Kidney glomerular epithelial cell (primary cell): ENCODE measurements at regions not wholly inside any gene's neighbourhood (a gene's known extent, or its start where the extent isn't known, plus 50 kb on each side); places are given as distances from the start of the nearest gene placed in this dataset.
"Not testable (repeated sequence)": the region's sequence is repeated elsewhere in the genome, so short reads cannot be mapped to it uniquely, and the experiment has no call there.

Experiments used
- DNase-seq: peaks from one replicate; lab custom pipeline; 2025; lab: John Stamatoyannopoulos, UW

DNA sequence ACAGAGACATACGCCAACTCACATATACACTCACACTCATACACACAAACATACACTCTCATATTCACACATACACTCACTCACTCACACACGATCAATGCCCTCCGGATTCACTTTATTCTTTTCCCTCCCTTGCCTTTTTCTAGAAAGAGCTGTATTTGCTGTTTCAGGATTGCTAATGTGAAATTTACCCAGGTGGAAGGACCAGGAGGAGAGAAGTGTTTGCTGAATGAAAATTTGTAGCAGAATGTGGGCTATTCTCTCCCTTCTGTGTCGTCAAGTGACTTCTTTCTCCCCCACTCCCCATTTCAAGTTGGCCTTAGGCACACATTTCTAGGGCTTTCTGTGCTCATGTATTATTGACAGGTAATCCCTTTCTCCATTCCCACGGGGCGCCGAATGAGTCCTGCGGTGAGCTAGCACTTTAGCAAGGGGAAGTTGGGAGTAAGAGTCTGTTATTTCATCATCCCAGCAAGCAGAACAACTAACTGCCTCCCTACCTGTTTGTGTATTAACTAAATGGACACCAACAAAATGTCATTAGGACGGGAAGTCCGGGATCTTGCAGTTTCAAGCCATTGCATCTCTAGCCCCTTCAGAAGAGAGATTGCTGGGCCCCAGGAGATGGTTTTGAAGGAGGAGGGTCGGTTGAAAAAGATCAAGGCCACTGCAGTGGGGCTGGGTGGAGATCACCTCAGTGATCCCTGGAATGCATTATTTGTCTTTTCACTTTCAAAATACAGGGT lies 97.1 kb upstream of the TAF11L2 start:
- no peak for DNase-seq

- DNase-seq = no peak
These were observed 96.4 kb upstream of the TAF11L2 start for GRCh38 chr5:17401470-17402288.

- no peak for DNase-seq
These were observed 95.5 kb upstream of the TAF11L2 start for GRCh38 chr5:17402289-17403121.

GRCh38 chr5:17403695-17404490 lies 94.1 kb upstream of the TAF11L2 start:
- DNase-seq = no peak

DNA sequence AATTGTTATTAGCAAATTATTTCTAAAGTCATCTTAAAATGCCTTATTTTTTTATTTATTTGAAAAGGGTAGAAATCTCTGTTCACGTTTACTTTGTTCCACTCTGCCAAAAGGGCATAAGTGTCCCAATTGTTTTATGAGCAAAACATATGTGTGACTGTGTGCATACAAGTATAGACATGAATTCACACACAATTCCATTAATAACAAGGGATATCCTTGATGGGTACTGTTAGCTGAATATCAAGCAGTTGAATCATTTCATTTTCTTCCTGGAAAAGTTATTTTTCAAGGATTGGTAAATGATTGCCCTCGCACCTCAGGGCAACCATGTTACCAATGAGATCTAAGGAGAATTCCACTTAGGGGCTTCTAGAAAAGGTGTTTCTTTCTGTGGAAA lies 92.1 kb upstream of the TAF11L2 start:
- no peak for DNase-seq

GRCh38 chr5:17406423-17406838 lies 91.6 kb upstream of the TAF11L2 start:
- DNase-seq = no peak

DNA sequence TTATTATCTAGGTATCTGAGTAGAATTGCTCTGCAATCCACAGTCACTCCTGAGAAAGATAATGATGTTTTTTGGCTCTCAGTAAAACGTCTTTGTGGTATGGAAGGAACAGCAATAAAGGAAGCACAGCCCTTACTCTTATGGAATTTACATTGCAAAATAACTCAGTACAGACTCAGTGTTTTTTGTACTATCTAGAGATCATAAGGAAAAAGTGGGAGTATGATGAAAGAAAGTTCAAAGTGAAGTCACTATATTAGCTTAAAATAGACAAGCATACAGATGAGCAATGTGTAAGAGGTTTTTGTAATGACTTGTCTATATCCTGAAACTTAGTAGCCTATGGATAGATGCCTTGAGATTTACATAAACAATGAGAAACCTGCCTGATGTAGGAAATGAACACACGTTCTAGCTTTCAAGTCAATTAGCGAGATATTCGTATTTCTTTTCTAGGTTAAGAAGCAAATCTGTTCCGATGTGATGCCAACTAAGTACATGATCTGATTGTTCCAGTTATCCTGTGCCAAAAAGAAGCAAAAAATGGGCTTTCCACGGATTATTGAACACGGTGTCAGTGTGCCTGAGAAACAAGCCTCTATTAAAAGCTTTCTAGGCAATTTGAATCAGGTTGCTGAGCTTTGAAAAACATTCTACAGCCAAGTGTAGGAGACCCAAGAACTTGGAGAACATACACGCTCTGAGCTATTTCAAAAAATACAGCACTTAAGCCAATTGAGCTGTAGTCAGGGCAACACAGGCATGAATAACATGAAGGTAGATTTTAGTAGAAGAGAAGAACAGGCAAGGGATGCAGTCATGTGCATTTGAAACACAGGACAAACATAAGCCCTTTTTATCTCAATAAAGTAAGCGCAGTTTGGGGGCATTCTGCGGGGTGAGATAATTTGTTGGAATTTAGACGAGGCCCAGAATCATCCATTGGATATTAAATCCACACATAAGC lies 86.3 kb upstream of the TAF11L2 start:
- no peak for DNase-seq

- no peak for DNase-seq
These were observed 85.0 kb upstream of the TAF11L2 start for GRCh38 chr5:17412760-17413671.

DNA sequence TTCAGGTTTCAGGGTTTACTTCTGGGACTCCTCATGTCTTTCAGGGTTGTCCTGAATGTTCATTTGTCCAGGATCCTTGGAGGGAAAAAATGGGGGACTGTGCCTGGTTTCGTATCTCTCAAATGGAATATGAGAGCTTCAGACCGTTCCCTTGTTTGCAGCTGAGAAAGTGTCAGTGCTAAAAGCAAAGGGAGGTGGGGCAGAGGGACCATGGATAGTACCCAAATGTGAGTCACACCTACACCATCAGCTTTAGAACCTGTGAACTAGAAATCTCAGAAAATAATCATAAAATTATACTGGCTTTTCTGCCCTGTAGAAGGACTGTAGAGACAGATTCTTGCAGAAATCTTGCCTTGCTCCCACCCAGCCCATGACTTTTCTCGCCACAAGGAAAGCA lies 84.3 kb upstream of the TAF11L2 start:
- DNase-seq = no peak

- no peak for DNase-seq
These were observed 82.7 kb upstream of the TAF11L2 start for GRCh38 chr5:17415321-17415758.

GRCh38 chr5:17416374-17416773 lies 81.7 kb upstream of the TAF11L2 start:
- DNase-seq = not testable (repeated sequence)

DNA sequence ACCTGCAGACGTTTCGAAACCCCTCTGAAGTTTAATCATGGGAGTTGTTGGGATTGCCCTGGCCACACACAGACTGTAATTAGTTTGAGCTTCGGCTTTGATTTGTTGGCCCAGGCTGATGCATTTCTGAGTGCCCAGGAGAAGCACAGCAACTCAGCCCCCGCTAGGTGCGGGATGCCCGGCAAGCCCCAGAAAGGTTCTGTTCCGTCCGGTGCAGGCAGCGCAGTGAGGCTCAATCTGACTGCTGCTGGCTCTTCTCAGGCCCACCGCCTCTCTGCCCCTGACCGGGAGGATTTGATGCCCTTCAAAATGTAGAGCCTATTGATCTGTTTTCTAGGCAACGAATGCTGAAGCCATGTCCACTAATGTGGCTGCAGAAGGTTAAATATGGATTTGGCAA lies 73.4 kb upstream of the TAF11L2 start:
- no peak for DNase-seq

- DNase-seq = no peak
These were observed 72.5 kb upstream of the TAF11L2 start for GRCh38 chr5:17425385-17426070.

DNA sequence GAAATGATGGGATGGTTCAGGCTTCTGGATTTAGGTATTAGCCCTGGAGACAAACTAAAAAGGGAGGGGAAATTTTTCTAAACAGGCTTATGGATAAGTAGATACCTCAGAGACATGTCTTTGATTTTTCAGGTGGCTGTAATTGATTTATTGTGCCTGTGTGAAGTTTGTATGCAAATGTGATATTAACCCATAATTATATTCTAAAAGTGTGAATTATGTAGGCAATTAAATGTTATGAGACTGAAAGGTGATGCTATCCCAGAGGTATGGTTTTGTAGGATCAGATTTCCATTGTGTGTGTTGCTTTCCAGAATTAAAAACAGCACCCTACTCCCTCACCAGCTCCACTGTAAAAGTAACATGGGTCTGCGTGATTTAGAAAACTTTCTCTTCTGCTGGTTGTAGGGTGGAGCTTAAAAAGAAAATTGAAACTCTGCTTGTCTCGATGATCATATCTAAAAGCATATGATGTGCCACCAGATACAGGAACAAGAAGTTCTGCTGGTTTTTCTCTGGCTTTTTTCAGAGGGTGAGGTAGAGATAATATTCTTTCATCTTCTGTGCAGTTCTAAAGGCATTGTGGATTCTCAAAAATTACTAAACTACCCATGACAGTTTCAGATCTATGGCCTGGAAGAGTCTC lies 71.8 kb upstream of the TAF11L2 start:
- DNase-seq = no peak

GRCh38 chr5:17428176-17428800 lies 69.7 kb upstream of the TAF11L2 start:
- no peak for DNase-seq

DNA sequence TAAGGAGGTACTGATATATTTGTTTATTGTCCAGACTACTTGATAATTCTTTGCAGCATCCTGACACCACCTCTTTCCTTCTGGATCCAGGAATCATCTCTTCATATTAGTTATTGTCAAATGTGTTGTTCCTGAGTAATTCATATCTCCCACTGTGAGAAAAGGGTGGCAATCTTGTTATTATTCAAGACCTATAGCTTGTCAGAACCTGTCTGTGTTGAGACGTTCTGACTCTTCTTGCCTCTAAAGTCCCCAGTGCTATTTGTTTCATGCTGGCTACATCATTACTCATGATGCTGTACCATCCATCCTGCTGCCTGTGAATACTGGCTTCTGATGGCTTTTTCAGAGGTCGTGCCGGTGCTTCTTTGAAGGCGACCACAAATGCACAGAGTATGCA lies 68.7 kb upstream of the TAF11L2 start:
- DNase-seq = no peak

DNA sequence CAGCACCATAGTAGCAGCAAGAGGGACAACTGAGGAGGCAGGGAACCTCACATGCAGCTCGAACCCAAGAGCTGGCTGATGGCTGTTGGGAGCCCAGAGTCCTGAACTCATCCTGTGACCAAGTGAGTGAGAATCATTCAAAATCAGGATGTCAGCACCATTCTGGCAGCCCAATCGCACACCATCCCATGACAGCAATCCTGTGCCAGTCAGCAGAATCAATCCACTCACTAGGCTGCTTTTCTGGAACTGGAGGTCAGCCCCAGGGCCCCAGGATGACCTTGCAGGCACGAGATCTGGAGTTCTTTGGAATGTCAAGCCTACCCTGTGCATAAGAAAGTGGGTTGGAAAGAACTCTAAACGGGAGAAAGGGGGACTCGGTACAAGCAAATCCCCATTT lies 67.8 kb upstream of the TAF11L2 start:
- no peak for DNase-seq
